PC-9 (cell line): ENCODE measurements at regions not wholly inside any gene's neighbourhood (a gene's known extent, or its start where the extent isn't known, plus 50 kb on each side); places are given as distances from the start of the nearest gene placed in this dataset.

Experiments used
- BruUV-seq: library from RNA; stranded (reverse); fragments of 400-500 nt; replicated peaks from 2 replicates; lab custom pipeline; 2021; lab: Mats Ljungman, UMichigan
- CTCF ChIA-PET: fragments of 300-600 bp; sonication (Branson Sonifier 250); formaldehyde crosslinking; loops from one replicate; lab custom pipeline; 2022; ENCODE audit warnings: antibody characterized with exemption; lab: Charles Lee
- POLR2A ChIA-PET: fragments of 300-600 bp; sonication (Branson Sonifier 250); formaldehyde crosslinking; loops from one replicate; lab custom pipeline; 2022; ENCODE audit warnings: antibody characterized with exemption; ENCODE audit not compliant: unreplicated experiment; lab: Charles Lee
- DNase-seq, 2 experiments: peaks; one replicate each; pipeline versions ENCODE4 v3.0.0 to v3.0.0-alpha.2; 2015 to 2022; ENCODE audit warnings: mixed read lengths in 1 of 2
- H2AFZ ChIP-seq: fragments of 200-600 bp; sonication (generic); 2 replicates; pipeline ENCODE4 v1.8.1; 2017; ENCODE audit warnings: antibody characterized with exemption
- H3F3A ChIP-seq: fragments of 200-600 bp; sonication (generic); 2 replicates; pipeline ENCODE4 v1.8.1; 2017; ENCODE audit warnings: antibody characterized with exemption, mild to moderate bottlenecking, low read depth; ENCODE audit not compliant: insufficient read depth
- H3K27ac ChIP-seq: fragments of 200-600 bp; sonication (generic); 2 replicates; pipeline ENCODE4 v1.6.1; 2016; ENCODE audit warnings: mixed run types
- H3K27me3 ChIP-seq: fragments of 200-600 bp; sonication (generic); 2 replicates; pipeline ENCODE4 v1.6.1; 2016; ENCODE audit warnings: low read depth, mixed run types; ENCODE audit not compliant: insufficient read depth
- H3K36me3 ChIP-seq: fragments of 200-600 bp; sonication (generic); 2 replicates; pipeline ENCODE4 v1.6.1; 2016; ENCODE audit warnings: low read depth, mixed run types
- H3K4me1 ChIP-seq: fragments of 200-600 bp; sonication (generic); replicated peaks from 2 replicates; pipeline ENCODE4 v1.6.1; 2016; ENCODE audit warnings: mixed run types; ENCODE audit not compliant: insufficient read depth
- H3K4me2 ChIP-seq: fragments of 200-600 bp; sonication (generic); 2 replicates; pipeline ENCODE4 v1.6.1; 2017; ENCODE audit warnings: mixed run types
- H3K4me3 ChIP-seq: fragments of 200-600 bp; sonication (generic); 2 replicates; pipeline ENCODE4 v1.6.1; 2016; ENCODE audit warnings: mixed run types
- H3K79me2 ChIP-seq: fragments of 200-600 bp; sonication (generic); 2 replicates; pipeline ENCODE4 v1.6.1; 2017; ENCODE audit warnings: low read depth, mixed run types
- H3K9me2 ChIP-seq: fragments of 200-600 bp; sonication (generic); 2 replicates; pipeline ENCODE4 v1.8.1; 2017; ENCODE audit warnings: mild to moderate bottlenecking; ENCODE audit not compliant: insufficient read depth
- H3K9me3 ChIP-seq: fragments of 200-600 bp; sonication (generic); 2 replicates; pipeline ENCODE4 v1.8.1; 2016; ENCODE audit warnings: low read depth; ENCODE audit not compliant: insufficient read depth
- H4K20me1 ChIP-seq: fragments of 200-600 bp; sonication (generic); 2 replicates; pipeline ENCODE4 v1.8.1; 2017; ENCODE audit not compliant: insufficient read depth
- CTCF ChIP-seq: fragments of 200-600 bp; sonication (generic); conservative IDR thresholded peaks from 2 replicates; pipeline ENCODE4 v1.6.1; 2017; ENCODE audit warnings: mixed run types, antibody characterized with exemption, mild to moderate bottlenecking, moderate library complexity
- EZH2 ChIP-seq: fragments of 200-600 bp; sonication (generic); IDR thresholded peaks from 2 replicates; pipeline ENCODE4 v1.8.0; 2017; ENCODE audit warnings: antibody characterized with exemption, low read depth
- intact Hi-C: fragments of 100-400 bp; cut with micrococcal nuclease; formaldehyde crosslinking; loops from one replicate; pipeline ENCODE4 v1.10.0; 2022; ENCODE audit not compliant: unreplicated experiment

GRCh38 chr1:17966341-17966740 lies 141.3 kb upstream of the IGSF21 start:
- TF ChIP-seq CTCF (no peak), EZH2 (no peak)
- intact Hi-C loops, result no loop called here
- DNase-seq, result no peak
- Histone ChIP-seq H4K20me1 (no peaks in the 10 kb centered on the region), H3K27ac (no peak overlapping the region), H3K9me2 (no peaks in the 10 kb centered on the region), H3F3A (no peaks in the 10 kb centered on the region), H3K4me3 (no peak overlapping the region), H3K36me3 (no peaks in the 10 kb centered on the region), H2AFZ (no peak overlapping the region), H3K4me2 (no peak overlapping the region), H3K27me3 (peaks cover 39% of the 10 kb centered on the region), H3K4me1 (no peaks in the 10 kb centered on the region), H3K79me2 (no peaks in the 10 kb centered on the region), H3K9me3 (no peaks in the 10 kb centered on the region)
- CTCF ChIA-PET, result no interaction called here
- no TSS peak for BruUV-seq
- POLR2A ChIA-PET, result no interaction called here

GRCh38 chr1:17967623-17968255 lies 139.9 kb upstream of the IGSF21 start:
- no peak for TF ChIP-seq CTCF
- TF ChIP-seq EZH2, result no peak
- Histone ChIP-seq H3K79me2 (no peaks in the 10 kb centered on the region), H3K9me2 (no peaks in the 10 kb centered on the region), H3K4me2 (no peak overlapping the region), H3K36me3 (no peaks in the 10 kb centered on the region), H3F3A (no peaks in the 10 kb centered on the region), H3K27ac (no peak overlapping the region), H3K4me1 (no peaks in the 10 kb centered on the region), H3K27me3 (peaks cover 35% of the 10 kb centered on the region), H4K20me1 (no peaks in the 10 kb centered on the region), H3K9me3 (no peaks in the 10 kb centered on the region), H3K4me3 (no peak overlapping the region), H2AFZ (no peak overlapping the region)
- CTCF ChIA-PET, result no interaction called here
- BruUV-seq, result no TSS peak
- POLR2A ChIA-PET, result no interaction called here
- DNase-seq, result no peak
- intact Hi-C loops, result no loop called here

- Histone ChIP-seq H3K36me3 (no peaks in the 10 kb centered on the region), H3F3A (no peaks in the 10 kb centered on the region), H3K9me3 (no peaks in the 10 kb centered on the region), H4K20me1 (no peaks in the 10 kb centered on the region), H3K27ac (no peak overlapping the region), H3K27me3 (peaks cover 36% of the 10 kb centered on the region), H2AFZ (no peak overlapping the region), H3K4me1 (no peaks in the 10 kb centered on the region), H3K79me2 (no peaks in the 10 kb centered on the region), H3K9me2 (no peaks in the 10 kb centered on the region), H3K4me2 (no peak overlapping the region), H3K4me3 (no peak overlapping the region)
- intact Hi-C loops, result no loop called here
- TF ChIP-seq EZH2, result no peak
- TF ChIP-seq CTCF, result no peak
- no TSS peak for BruUV-seq
- CTCF ChIA-PET, result no interaction called here
- DNase-seq, result no peak
- POLR2A ChIA-PET, result no interaction called here
These were observed 136.8 kb upstream of the IGSF21 start for GRCh38 chr1:17970757-17971156.
